Cardiac septum (tissue), 1 donor: ENCODE measurements at regions not wholly inside any gene's neighbourhood (a gene's known extent, or its start where the extent isn't known, plus 50 kb on each side); places are given as distances from the start of the nearest gene placed in this dataset.
"Not testable (repeated sequence)": the region's sequence is repeated elsewhere in the genome, so short reads cannot be mapped to it uniquely, and the experiment has no call there.

Source experiments
- DNase-seq: peaks from one replicate; pipeline ENCODE4 v3.0.0-alpha.2; 2020; ENCODE audit warnings: low spot score
- intact Hi-C: fragments of 100-400 bp; cut with DNase I; formaldehyde crosslinking; loops from one replicate; pipeline ENCODE4 v1.14.0; 2022
- donor health status: DM: no; HTN: no; CAD: no.

GRCh38 chr20:30811885-30812671, 445.4 kb upstream of the DEFB115 start:
- intact Hi-C loops = no loop called here
- peak; percentile 85 for DNase-seq

- intact Hi-C loops = no loop called here
Observed at GRCh38 chr20:30812739-30813411, 444.6 kb upstream of the DEFB115 start.

GRCh38 chr20:30813412-30814311, 443.8 kb upstream of the DEFB115 start:
- peak; percentile 80 for DNase-seq
- intact Hi-C loops = not testable (repeated sequence)

More at GRCh38 chr20:30812739-30813411, 444.6 kb upstream of the DEFB115 start:
- DNase-seq = no peak

DNA sequence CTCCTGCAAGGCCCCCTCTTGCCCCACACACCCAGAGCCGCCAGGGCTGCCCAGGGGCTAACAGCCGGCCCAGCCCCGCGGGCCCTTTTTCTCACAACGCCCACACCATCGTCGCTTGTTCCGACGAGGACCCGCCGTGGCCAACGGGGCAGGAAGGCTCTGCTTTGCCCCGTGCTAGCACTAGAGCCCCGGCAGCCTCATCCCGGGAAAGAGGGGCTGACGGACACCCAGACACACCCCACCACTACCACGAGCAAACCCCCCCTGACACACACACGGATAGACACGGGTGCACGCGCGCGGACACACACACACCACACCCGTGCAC, 443.2 kb upstream of the DEFB115 start:
- intact Hi-C loops = not testable (repeated sequence)
- peak; percentile 76 for DNase-seq

DNA sequence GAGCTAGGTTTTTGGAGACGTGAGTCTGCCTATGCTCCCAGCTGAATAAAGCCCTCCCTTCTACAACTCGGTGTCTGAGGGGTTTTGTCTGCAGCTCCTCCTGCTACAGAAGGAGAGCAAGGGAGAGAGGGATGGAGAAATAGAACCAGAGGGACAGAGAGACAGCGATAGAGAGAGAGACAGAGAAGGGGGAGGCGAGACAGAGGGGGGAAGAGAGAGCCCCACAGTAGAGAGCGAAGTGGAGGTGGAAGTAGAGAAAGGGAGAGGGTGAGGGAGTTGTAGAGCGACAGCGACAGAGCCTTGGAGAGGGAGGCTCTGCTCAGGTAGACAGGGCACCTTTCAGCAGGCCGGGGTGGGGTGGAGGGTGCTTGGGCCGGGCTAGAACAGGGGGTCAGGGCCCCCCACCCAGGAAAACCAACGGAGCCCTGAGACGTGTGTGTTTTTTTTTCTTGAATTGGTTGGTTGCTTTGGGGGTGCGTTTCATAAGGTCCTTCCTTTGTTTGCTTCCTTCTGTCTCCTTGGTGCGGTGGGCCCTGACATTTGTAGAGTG, 442.4 kb upstream of the DEFB115 start:
- intact Hi-C loops = not testable (repeated sequence)
- DNase-seq = peak; percentile 78

DNA sequence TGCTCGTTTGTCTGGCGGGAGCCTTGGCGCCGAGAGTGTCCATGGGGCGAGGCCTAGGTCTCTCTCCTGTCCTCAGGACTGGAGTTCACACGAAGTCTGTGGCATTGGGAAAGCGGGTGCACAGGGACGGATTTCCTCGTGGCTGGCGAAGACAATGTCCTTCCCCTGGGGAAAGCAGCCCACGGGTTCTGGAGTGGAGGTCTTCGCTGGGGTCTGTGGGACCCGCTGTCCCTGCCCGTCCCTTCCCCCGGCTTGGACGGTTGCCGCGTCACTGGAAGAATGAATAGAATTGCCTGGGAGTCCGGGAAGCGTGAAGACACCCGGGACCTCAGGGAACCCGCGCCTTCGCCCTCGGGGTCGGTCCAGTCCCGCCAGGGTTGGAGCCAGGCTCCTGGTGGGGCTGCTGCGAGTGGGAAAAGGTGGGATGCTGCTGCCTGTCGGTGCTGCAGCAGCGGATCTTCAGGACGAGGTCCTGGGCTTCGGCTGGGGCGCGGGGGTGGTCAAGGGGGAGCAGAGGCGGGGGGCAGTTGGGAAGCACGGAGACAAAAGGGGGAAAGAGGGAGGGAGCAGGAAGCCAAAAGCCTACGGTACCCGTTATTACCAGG, 441.8 kb upstream of the DEFB115 start:
- DNase-seq = peak; percentile 74
- intact Hi-C loops = no loop called here

DNA sequence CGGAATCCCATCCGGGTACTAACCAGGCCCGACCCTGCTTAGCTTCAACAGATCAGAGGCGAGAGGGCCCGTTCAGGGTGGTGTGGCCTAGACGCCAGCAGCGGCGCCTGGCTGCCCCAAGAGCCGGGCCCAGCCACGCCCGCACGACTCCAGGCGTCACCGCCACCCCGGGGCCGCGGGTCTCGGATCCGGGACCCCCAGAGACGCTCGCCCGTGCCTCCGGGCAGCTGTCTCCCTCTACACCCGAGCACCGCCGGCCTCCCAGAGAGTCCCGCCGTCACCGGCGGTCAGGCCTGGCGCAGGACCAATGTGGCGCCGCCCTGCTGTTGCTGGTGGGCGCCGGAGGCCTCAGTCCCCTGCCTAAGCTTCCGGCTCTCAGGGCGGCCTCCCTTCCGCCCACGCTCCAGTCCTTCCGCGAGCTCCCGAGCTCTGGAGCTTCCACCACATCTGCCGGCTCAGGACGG, 441.2 kb upstream of the DEFB115 start:
- intact Hi-C loops = no loop called here
- peak; percentile 81 for DNase-seq

DNA sequence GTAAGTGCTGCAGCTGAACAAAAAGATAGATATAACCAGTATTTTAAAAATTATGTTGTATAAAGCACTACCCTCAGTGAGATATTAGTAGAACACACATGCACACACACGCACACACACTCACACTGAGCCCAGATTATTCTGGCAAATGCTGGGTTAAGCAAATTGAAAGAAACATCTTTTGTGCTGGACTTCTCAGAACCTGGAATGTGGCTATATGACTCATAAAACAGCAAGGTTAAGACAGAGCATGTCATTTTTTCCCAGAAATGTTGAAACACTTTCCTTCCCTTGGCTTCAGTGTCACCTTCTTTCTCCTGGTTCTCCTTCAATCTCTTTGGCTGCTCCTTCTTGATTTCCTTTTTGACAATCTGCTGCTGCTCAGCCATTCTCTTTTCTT, 435.8 kb upstream of the DEFB115 start:
- intact Hi-C loops, DNase-seq: not testable (repeated sequence)

GRCh38 chr20:30824666-30825065, 432.8 kb upstream of the DEFB115 start:
- intact Hi-C loops = not testable (repeated sequence)
- DNase-seq = peak; percentile 74

DNA sequence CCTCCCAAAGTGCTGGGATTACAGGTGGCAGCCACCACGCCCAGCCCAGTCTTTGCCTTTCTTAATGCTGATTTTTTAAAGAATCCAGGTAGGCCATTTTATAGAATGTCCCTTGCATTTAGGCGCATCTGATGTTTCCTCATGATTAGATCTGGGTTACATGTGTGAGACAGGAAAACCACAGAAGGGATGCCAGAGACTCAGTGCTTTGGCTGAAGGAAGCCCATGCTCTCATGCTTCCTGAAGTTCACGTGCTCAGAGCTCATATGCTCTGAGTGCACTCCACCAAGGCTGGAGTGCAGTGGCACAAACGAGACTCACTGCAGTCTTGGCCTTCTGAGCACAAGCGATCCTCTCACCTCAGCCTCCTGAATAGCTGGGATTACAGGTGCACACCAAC, 411.5 kb upstream of the DEFB115 start:
- DNase-seq, intact Hi-C loops: not testable (repeated sequence)

- not testable (repeated sequence) for DNase-seq
Observed at GRCh38 chr20:30868271-30868670, 389.2 kb upstream of the DEFB115 start.

GRCh38 chr20:30871127-30871526, 386.3 kb upstream of the DEFB115 start:
- intact Hi-C loops, DNase-seq: not testable (repeated sequence)

More at GRCh38 chr20:30868271-30868670, 389.2 kb upstream of the DEFB115 start:
- intact Hi-C loops = not testable (repeated sequence)

DNA sequence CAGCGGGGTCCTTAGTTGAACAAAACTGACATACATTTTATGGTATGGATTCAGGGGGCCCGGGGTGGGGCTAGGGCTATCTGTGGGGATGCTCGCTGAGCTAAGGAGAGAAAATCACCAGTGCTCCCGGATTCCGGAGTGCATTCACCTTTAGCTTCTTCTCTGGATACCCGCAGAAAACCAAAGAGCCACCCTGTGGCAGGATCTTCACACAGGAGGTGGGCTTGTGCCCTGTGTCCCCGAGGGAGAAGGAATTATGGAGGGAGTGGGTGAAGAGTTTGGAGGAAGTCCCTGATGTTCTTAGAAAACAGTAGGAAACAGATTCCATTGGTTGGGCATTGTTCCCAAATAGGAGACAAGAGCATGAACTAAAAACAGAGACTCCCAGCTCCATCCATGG, 385.2 kb upstream of the DEFB115 start:
- DNase-seq, intact Hi-C loops: not testable (repeated sequence)

- DNase-seq, intact Hi-C loops: not testable (repeated sequence)
Observed at GRCh38 chr20:30875868-30876267, 381.6 kb upstream of the DEFB115 start.

DNA sequence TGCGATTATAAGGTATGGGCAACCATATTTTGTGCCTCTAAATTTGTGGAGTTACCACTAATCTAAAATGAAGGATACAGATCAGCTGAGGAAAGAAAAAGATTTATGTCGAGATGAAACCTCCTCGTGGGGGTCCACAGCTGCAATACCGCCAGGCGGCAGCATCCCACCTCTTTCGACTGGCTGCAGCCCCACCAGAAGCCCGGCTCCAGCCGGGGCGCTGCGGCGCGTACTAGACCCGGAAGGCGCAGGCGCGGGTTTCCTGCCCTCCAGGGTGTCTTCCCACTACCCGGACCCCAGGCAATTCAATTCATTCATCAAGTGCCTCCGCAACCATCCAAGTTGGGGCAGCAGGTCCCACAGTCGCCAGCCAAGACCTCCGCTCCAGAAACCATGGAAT, 366.1 kb upstream of the DEFB115 start:
- DNase-seq, intact Hi-C loops: not testable (repeated sequence)

GRCh38 chr20:30892541-30893345, 364.7 kb upstream of the DEFB115 start:
- intact Hi-C loops = no loop called here

GRCh38 chr20:30893346-30894314, 363.8 kb upstream of the DEFB115 start:
- DNase-seq, intact Hi-C loops: not testable (repeated sequence)

More at GRCh38 chr20:30892541-30893345, 364.7 kb upstream of the DEFB115 start:
- DNase-seq = no peak
